K562 (cell line): ENCODE measurements at regions not wholly inside any gene's neighbourhood (a gene's known extent, or its start where the extent isn't known, plus 50 kb on each side); places are given as distances from the start of the nearest gene placed in this dataset.

Experiments used
- BCL6 ChIP-seq: fragments of 250-450 bp; sonication (Bioruptor Pico); IDR thresholded peaks from 2 replicates; pipeline ENCODE4 v1.4.0; 2020
- CHD7 ChIP-seq: fragments of 200-600 bp; sonication (generic); IDR thresholded peaks from one replicate; pipeline ENCODE4 v1.6.1; 2012; ENCODE audit warnings: mild to moderate bottlenecking, low read depth, low read length, inconsistent platforms
- E2F6 ChIP-seq, 2 experiments: IDR thresholded peaks; 2 replicates each; pipeline ENCODE4 v1.6.1; 2011; ENCODE audit warnings: borderline replicate concordance in 1 of 2, control low read depth in 1 of 2, low read depth in 1 of 2, low read length in 1 of 2, mild to moderate bottlenecking in 1 of 2, mixed read lengths in 1 of 2, moderate library complexity in 1 of 2; ENCODE audit not compliant: insufficient read depth in 1 of 2, insufficient read length in 1 of 2, poor library complexity in 1 of 2, severe bottlenecking in 1 of 2; ENCODE audit errors: extremely low read depth in 1 of 2
- HBP1 ChIP-seq: fragments of 450-650 bp; formaldehyde crosslinking; IDR thresholded peaks from 2 replicates; pipeline ENCODE4 v1.4.0; 2022; ENCODE audit warnings: missing genetic modification characterization
- NFXL1 ChIP-seq: fragments of 450-650 bp; formaldehyde crosslinking; IDR thresholded peaks from 2 replicates; pipeline ENCODE4 v1.4.0; 2021; ENCODE audit warnings: mild to moderate bottlenecking
- RFX7 ChIP-seq: fragments of 250-450 bp; sonication (Bioruptor Pico); IDR thresholded peaks from 2 replicates; pipeline ENCODE4 v1.5.1; 2021; ENCODE audit warnings: mild to moderate bottlenecking
- SAFB ChIP-seq: fragments of 200-400 bp; formaldehyde crosslinking; IDR thresholded peaks from 2 replicates; pipeline ENCODE4 v1.6.1; 2017; ENCODE audit warnings: low read depth, low read length, borderline replicate concordance
- ZNF12 ChIP-seq: sonication (generic); formaldehyde crosslinking; IDR thresholded peaks from 2 replicates; pipeline ENCODE4 v1.4.0; 2020; ENCODE audit warnings: mild to moderate bottlenecking, missing genetic modification reagents
- ZNF408 ChIP-seq: fragments of 250-450 bp; sonication (Bioruptor Pico); IDR thresholded peaks from 2 replicates; pipeline ENCODE4 v1.4.0; 2020; ENCODE audit warnings: low read depth, mild to moderate bottlenecking, moderate library complexity
- ZNF431 ChIP-seq: sonication (generic); formaldehyde crosslinking; IDR thresholded peaks from 2 replicates; pipeline ENCODE4 v1.8.0; 2022; ENCODE audit warnings: mild to moderate bottlenecking, missing genetic modification reagents

- TF ChIP-seq CHD7 (no peak), HBP1 (CRISPR knock-in tag) (no peak), SAFB (no peak), ZNF408 (CRISPR knock-in tag) (no peak), ZNF431 (CRISPR knock-in tag) (no peak), RFX7 (no peak), BCL6 (CRISPR knock-in tag) (no peak), ZNF12 (CRISPR knock-in tag) (no peak), NFXL1 (no peak), E2F6 (IDR thresholded peaks at IDR 0.05; ENCODE audit: borderline replicate concordance in 1 of 2, extremely low read depth in 1 of 2, insufficient read depth in 1 of 2, insufficient read length in 1 of 2, low read depth in 1 of 2, low read length in 1 of 2, poor library complexity in 1 of 2, severe bottlenecking in 1 of 2) (no peak)
- TF ChIP-seq, all 486 proteins: peak for 0
These were observed 523.4 kb downstream of the FSCB start (continued) for GRCh38 chr14:43983721-43984120.
